ENCODE measurements at regions not wholly inside any gene's neighbourhood (a gene's known extent, or its start where the extent isn't known, plus 50 kb on each side); places are given as distances from the start of the nearest gene placed in this dataset.

GRCh38 chr13:94829185-94829836 lies 117.0 kb upstream of the SOX21 start:
- Histone ChIP-seq H3K27ac (ENCODE audit: low read depth, low read length) (peak overlapping the region; percentile 20), H3K9me3 (ENCODE audit: control insufficient read depth, low read length) (no peaks in the 10 kb centered on the region), H3K4me1 (ENCODE audit: control insufficient read depth, insufficient read depth, low read length) (peaks cover 7% of the 10 kb centered on the region), H3K27me3 (ENCODE audit: control insufficient read depth, insufficient read depth, low read length, poor library complexity, severe bottlenecking) (no peaks in the 10 kb centered on the region), H3K9ac (ENCODE audit: extremely low read depth, low read length, poor library complexity, severe bottlenecking) (no peak overlapping the region), H3K36me3 (ENCODE audit: control insufficient read depth, insufficient read depth, low read length) (no peaks in the 10 kb centered on the region), H3K4me3 (ENCODE audit: low read length) (no peak overlapping the region)
- no peak overlapping the region for H3K4me3 Mint-ChIP-seq
- DNase-seq: no peak
- no peak overlapping the region for H3K27ac Mint-ChIP-seq
- H3K9me3 Mint-ChIP-seq: no peaks in the 10 kb centered on the region
- H3K4me1 Mint-ChIP-seq: peaks cover 27% of the 10 kb centered on the region
- TF ChIP-seq CTCF (conservative IDR thresholded peaks at IDR 0.05): no peak
- peaks cover 18% of the 10 kb centered on the region for H3K27me3 Mint-ChIP-seq (ENCODE audit: insufficient read depth)
- WGBS, 2 experiments (ENCODE audit: insufficient coverage in 1 of 2, insufficient read length in 1 of 2): 87 to 90% methylated on average over 12 of the region's 12 CpGs
- H3K36me3 Mint-ChIP-seq (ENCODE audit: low read depth): no peaks in the 10 kb centered on the region

- 80% methylated on average over 1 of the region's 2 CpGs; no CpG with 5 or more reads in 1 of the 2 experiments for WGBS, 2 experiments (ENCODE audit: insufficient coverage in 1 of 2, insufficient read length in 1 of 2)
- Mint-ChIP-seq H3K27ac (no peak overlapping the region), H3K27me3 (ENCODE audit: insufficient read depth) (peaks cover 6% of the 10 kb centered on the region), H3K9me3 (no peaks in the 10 kb centered on the region), H3K4me1 (peaks cover 27% of the 10 kb centered on the region), H3K4me3 (no peak overlapping the region), H3K36me3 (ENCODE audit: low read depth) (no peaks in the 10 kb centered on the region)
- no peak overlapping the region for H3K27ac ChIP-seq (ENCODE audit: low read depth, low read length)
- no peaks in the 10 kb centered on the region for H3K36me3 ChIP-seq (ENCODE audit: control insufficient read depth, insufficient read depth, low read length)
- no peak overlapping the region for H3K4me3 ChIP-seq (ENCODE audit: low read length)
- TF ChIP-seq CTCF (conservative IDR thresholded peaks at IDR 0.05): no peak
- DNase-seq: no peak
- H3K27me3 ChIP-seq (ENCODE audit: control insufficient read depth, insufficient read depth, low read length, poor library complexity, severe bottlenecking): no peaks in the 10 kb centered on the region
- peaks cover 7% of the 10 kb centered on the region for H3K4me1 ChIP-seq (ENCODE audit: control insufficient read depth, insufficient read depth, low read length)
- H3K9ac ChIP-seq (ENCODE audit: extremely low read depth, low read length, poor library complexity, severe bottlenecking): no peak overlapping the region
- no peaks in the 10 kb centered on the region for H3K9me3 ChIP-seq (ENCODE audit: control insufficient read depth, low read length)
Observed at GRCh38 chr13:94827566-94827965, 115.2 kb upstream of the SOX21 start.

- no peak overlapping the region for H3K4me3 Mint-ChIP-seq
Observed at GRCh38 chr13:94825507-94825906, 113.2 kb upstream of the SOX21 start.

More at GRCh38 chr13:94825507-94825906, 113.2 kb upstream of the SOX21 start:
- H3K4me1 Mint-ChIP-seq: peaks cover 22% of the 10 kb centered on the region
- no peaks in the 10 kb centered on the region for H3K36me3 Mint-ChIP-seq (ENCODE audit: low read depth)
- H3K36me3 ChIP-seq (ENCODE audit: control insufficient read depth, insufficient read depth, low read length): no peaks in the 10 kb centered on the region
- DNase-seq: peak; percentile 87
- peaks cover 6% of the 10 kb centered on the region for H3K27me3 Mint-ChIP-seq (ENCODE audit: insufficient read depth)
- H3K9ac ChIP-seq (ENCODE audit: extremely low read depth, low read length, poor library complexity, severe bottlenecking): no peak overlapping the region
- no peaks in the 10 kb centered on the region for H3K9me3 ChIP-seq (ENCODE audit: control insufficient read depth, low read length)
- no peaks in the 10 kb centered on the region for H3K9me3 Mint-ChIP-seq
- TF ChIP-seq CTCF (conservative IDR thresholded peaks at IDR 0.05): no peak
- WGBS, 2 experiments (ENCODE audit: insufficient coverage in 1 of 2, insufficient read length in 1 of 2): 26 to 34% methylated on average over 3 to 5 of the region's 5 CpGs
- no peaks in the 10 kb centered on the region for H3K27me3 ChIP-seq (ENCODE audit: control insufficient read depth, insufficient read depth, low read length, poor library complexity, severe bottlenecking)
- no peaks in the 10 kb centered on the region for H3K4me1 ChIP-seq (ENCODE audit: control insufficient read depth, insufficient read depth, low read length)
- peak overlapping the region; percentile 28 for H3K27ac Mint-ChIP-seq
- peak overlapping the region; percentile 8 for H3K27ac ChIP-seq (ENCODE audit: low read depth, low read length)
- no peak overlapping the region for H3K4me3 ChIP-seq (ENCODE audit: low read length)
